HG03045 (cell line): ENCODE measurements at regions not wholly inside any gene's neighbourhood (a gene's known extent, or its start where the extent isn't known, plus 50 kb on each side); places are given as distances from the start of the nearest gene placed in this dataset.

Experiments used
- ATAC-seq: cut with Tn5 transposase; IDR thresholded peaks from one replicate; pipeline ENCODE4 v1.9.1; 2021; ENCODE audit warnings: mild to moderate bottlenecking, moderate library complexity; ENCODE audit not compliant: unreplicated experiment

DNA sequence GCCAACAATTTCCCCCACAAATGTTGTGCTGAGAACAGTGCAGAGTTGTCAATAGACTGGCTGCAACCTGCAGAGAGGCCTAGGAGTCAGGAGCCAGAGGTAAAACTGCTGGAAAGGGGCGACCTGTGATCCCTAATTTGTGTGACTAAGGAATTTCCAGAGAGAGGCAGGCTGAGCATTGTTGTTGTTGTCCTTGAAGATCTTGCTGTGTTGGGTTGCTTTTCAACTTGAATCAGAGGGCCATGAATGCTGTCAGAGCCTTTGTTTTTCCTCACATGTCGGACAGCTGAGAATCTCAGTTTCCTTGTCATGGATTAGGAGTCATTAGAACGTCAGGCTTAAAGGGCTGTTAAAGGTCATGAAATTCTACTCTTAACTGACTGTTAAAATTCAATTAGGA lies 134.6 kb upstream of the ASTN2 start:
- no peak for ATAC-seq

DNA sequence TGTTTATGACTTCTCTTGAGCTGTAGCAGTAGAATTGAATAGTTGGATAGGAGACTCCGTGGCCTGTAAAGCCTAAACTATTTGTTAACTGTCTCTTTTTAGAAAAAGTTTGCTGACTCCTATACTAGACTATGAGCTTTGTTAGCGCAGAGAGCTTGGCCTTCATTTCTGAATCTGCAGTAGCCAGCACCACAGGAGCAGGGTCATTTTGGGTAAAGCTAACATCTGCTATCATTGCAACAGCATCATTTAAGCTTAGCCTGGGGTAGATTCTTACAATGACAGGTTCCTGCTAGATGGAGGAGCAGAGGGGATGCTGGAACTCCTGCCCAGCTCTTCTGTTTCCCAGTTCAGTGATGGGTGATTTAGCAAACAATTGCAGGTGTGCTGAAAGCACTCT lies 133.7 kb upstream of the ASTN2 start:
- ATAC-seq = no peak

DNA sequence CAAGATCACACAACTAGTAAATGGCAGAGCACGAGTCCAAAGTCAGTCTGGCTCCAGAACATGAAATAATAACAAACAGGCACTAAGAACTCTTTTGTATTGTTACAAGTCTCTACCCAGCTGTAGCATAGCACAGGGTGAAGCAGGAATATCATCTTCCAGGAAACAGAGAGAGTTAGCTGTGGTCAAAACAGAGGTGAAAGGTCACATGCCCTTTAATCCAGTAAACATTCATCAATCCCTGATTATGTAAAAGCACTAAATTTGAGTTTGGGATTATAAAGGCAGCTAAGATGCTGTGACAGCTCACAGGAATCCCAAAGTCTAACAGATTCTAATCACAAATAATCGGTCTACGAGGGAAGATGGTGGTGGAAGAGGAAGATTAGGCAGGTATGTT lies 133.0 kb upstream of the ASTN2 start:
- no peak for ATAC-seq

DNA sequence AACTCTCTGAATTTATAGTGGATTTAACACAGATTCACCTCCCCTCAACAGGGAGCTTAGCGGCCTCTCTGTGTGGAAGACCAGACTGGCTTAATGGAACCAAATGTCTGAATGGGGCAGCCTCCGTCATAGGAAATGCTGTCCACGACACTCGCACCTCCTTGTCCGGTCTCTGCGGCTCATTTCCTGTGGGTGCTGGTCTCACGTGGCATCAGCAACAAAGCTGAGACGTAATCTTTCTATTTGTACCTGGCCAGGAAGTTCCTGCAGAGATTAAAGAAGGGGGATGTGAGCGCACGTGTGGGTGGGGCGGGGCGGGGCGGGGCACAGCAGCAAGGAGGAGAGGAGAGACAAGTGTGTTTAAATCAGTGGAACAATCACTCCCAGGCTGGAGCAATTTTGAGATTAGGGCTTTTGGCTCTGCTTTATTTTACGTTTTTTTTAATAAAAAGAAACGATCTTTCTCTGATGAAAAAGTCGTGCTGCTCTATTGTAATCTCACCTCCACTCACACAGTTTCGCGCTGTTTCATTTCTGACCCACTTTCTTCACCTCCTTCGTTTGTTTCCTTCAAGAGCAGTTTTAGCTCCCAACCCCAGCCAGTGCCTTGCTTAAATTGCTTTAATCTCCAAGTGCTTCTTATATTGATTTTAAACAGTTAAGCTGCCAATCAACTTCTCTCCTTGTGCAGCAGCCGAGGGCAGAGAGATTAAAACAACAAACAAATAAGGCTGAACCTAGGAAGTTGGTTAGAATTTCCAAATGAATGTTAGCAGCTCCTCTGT lies 132.2 kb upstream of the ASTN2 start:
- no peak for ATAC-seq

DNA sequence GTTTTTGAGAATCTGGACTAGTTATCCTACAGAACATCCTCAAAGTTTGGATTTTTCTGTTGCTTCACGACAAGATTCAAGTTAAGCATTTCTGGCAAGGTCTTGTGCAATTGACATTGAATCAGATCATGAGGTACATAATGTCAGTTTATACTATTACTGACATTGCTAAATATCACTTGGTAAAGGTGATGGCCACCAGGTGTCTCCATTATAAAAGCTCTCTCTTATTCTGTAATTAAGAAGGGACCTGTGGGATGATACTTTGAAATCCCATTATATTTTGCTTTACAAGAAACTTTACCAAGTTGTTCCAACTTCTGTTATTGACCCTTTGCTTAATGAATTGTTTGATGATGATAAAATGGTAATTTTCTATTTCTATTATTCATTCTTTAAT lies 131.0 kb upstream of the ASTN2 start:
- ATAC-seq = no peak

DNA sequence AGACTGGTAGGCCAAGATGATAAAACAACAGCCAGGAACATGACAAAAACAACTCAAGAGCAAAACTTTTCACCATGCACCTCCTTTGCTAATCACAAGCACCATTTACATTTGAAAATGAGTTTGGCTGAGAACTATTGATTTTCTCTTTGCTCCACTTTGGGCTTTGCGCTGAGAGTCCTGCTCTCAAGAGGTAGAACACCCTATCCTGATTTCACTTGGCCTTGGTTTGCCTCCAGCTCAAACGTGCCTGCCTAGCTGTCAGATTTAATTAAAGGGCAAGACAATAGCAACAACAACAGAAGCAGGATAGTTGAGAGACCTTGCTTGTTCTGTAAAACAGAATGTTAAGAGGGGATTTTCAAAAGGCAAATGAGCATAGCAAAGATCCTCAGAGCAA lies 128.2 kb upstream of the ASTN2 start:
- ATAC-seq = no peak

DNA sequence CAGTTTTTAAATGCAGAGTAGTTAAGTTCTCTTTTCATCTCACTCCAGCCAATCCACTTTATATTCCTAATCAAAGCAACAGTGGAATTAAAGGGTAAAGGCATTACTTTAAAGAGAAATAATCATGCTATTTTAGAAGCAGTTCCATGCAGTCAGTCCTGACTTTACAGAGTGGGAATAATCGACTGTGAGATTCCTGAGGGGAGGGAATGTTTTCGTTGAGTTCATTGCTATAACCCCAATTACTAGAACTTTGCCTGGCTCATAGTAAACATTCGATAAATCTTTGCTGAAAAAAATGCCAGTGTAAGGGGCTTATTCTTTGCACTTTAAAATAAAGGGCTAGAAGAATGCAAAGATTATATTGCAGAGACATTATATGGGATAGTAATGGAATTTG lies 127.2 kb upstream of the ASTN2 start:
- ATAC-seq = no peak

DNA sequence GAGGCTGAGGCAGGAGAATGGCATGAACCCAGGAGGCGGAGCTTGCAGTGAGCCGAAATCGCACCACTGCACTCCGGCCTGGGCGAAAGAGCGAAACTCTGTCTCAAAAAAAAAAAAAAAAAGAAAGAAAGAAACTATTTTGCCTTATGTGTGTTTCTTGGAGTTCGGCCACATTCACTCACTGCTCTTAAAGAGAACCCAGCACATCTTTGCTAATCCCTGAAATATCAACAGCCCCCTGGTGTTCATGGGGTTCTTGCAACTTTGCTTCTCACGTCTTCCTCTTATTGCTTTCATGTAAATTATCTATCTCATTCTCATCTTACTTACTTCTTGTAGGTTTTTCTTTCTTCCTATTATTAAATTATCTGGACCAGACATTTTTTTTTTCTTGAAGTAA lies 126.3 kb upstream of the ASTN2 start:
- ATAC-seq = no peak

DNA sequence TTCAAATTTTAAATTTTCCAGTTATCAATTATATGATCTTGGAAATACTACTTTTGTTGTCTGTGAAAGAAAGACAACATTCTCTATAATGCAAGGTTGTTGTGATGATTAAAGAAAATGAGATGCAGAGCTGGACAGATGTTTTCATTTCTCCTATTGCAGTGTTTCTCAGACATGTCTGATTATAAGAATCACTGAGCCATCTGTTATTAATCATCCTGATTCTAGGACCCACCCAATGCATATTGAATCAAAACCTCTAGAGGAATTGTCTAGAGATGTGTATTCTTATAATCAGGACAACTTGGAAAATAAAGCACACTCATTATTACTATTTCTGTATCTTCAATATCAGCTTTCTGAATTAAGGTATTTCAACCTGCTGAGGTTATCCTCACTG lies 121.1 kb upstream of the ASTN2 start:
- no peak for ATAC-seq

DNA sequence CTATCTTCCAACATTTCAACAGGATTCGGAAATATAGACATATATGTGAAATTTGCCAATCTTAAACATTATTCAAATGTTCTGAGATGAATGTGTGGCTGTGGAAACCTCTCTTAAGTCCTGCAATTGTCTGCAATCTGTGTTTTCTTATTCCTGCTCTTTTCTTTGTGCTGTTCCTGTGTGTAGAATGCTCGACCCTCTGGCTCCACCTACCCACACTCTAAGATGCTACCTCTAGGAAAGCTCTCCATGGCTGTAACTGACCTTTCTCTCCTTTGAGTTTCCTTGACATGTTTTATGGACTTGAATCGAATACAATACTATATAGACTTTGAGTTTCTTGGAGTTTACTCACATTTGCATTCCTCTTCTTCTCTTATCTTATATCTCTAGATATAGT lies 120.6 kb upstream of the ASTN2 start:
- no peak for ATAC-seq

DNA sequence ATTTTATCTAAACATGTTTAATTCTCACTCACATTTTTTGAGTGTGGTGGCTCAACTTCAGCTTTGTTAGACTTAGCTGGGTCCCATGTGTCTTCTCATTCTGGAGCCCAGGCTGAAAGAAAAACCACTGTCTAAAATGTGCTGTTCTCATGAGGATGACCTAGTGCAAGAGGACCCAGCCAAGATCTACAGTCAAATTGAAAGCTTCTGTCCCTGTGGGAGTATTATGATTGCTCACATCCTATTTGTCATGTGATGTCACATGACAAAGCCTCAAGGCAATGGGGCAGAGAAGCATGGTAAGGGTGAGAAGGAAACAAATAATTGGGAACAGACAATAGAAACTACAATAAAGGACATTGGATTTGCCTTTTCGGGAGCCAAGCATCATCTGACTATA lies 113.4 kb upstream of the ASTN2 start:
- no peak for ATAC-seq

DNA sequence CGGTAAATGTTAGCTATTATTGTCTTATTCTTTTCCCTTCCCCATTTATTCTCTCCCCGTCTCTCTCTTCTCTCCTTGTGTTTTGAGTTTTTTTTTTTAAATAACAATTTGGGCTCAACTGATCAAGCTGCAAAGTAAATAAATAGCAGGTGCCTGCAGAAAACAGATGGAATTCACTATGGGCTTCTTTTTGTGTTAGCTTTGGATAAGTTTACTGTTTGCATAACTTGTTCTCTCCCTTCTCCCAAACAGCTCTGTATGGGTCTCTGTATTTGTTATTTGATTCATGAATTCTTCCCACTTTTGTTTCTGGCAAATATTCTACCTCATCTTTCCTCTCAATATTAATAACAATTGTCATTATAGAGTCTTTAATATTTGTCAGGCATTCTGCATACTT lies 111.8 kb upstream of the ASTN2 start:
- ATAC-seq = no peak

DNA sequence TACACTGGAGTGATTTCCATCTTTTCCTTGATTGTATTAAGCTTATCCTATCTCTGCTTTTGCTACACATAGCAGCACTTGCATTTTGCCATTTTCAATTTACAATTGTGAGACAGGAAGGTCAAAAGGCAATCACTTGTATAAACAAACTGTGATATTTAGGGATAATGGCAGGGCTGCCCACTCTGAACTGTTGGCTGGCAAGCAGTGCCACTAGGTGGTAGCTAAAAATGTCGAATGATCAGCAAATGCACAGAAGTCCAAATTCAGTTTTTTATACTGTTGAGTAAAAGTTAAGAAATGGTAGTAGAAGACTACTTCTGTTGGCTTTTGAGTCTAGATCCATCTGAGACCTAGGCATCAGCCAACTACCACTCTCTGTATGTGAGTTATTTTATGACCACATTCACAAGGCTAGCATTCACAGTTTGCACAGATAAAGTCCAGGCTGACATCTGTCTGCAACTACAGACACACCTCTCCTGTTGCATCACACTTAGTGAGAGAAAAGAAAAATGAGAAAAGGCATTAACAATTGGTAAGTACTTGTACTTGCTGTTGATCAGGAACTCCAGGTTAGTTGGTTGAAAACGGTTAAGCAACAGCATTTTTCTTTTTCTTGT lies 108.8 kb upstream of the ASTN2 start:
- no peak for ATAC-seq

DNA sequence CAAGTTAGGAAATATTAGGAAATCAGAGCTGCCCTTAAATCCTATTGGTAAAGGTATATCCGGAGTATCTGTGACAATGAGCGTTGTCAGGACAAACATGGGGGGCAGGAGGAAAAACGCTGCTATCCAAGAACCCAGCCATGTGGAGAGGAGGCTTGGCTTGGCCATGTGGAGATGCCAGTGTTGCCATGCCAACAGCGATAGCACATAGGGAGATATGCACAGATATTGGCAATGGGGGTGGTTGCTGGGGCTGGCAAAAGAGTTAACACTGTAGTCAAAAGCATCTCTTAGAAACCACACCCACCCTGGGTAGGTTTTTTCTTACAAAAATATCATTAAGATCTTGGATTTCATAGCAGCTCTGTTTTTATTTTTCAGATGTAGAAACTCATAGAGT lies 106.4 kb upstream of the ASTN2 start:
- ATAC-seq = no peak

DNA sequence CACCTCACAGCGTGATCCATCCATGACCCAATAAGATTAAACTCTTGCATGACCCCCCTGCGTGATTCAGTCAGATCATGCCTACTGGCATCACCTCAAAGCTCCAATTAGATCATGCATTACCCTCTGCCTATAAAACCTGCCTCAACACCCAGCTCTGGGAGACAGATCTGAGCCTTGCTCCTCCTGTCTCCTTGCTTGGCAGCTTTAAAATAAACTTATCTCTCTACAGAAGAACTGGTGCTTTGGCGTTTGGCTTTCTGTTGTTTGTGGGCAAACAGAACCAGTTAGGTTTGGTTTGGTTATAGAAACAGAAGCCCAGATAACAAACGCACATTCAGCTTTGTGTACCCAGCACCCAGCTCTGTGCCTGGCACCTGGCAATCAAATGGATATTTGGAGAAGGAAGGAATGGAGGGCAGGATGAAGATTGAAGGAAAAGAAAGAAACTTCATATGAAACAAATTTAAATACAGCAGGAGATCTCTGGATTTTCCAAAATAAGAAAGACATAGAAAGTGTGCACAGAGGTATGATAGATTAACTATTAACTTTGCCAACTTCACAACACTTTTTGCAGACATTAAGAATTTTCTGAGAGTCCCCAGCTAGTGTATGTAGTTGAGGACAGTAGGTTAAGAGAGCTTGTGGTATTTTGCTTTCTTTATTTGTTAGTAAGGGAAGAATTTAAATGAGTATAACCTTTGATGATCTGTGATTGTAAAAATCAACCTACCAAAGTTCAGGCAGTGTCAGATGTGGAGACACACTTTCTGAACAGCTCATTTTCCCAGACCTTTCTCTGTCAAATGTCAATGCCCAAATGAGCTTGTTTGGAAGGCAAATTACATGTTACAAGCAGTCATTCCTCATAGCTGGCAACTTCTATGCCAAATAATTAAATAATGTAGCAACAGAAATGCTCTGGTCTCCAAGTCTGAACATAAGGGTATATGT lies 102.1 kb upstream of the ASTN2 start:
- ATAC-seq = no peak

DNA sequence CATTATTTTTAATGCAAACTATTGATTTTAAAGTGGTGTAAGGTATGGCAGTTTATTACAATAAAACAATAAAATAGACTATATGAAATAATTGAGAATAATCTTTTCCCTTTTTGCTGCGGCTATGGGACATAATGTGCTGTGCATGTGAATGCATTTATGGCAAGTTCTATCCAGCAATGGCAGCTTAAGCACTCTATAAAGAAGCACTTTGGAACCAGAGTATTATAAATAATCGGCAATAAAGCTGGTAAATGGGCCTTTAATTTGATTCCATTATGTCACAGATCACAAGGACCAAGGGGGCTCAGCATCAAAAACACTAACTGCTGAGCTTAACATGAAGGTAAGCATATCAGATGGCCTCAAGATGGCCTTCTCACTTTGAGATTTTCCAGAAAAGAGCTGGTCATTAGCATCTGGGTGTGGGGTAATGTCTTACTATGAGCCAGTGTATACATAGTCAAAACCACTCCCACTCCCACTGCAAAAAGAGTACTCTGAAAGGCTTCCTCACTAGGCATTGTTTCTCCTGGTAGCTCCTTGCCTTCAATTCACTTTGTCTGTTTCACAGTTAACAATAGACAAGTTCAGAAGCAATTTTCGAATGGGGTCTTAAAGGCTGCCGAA lies 97.1 kb upstream of the ASTN2 start:
- no peak for ATAC-seq

DNA sequence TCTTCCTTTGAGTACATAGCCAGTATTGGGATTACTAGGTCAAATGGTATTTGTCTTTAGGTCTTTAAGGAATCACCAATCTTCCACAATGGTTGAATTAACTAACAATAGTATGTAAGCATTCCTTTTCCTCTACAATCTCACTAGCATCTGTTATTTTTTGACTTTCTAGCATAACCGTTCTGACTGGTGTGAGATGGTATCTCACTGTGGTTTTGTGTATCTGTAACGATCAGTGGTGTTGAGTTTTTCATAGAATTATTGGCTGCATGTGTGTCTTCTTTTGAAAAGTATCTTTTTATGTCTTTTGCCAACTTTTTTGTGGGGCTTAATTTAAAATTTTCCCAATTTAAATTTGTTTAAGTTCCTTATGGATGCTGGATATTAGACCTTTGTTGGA lies 81.5 kb upstream of the ASTN2 start:
- ATAC-seq = no peak

DNA sequence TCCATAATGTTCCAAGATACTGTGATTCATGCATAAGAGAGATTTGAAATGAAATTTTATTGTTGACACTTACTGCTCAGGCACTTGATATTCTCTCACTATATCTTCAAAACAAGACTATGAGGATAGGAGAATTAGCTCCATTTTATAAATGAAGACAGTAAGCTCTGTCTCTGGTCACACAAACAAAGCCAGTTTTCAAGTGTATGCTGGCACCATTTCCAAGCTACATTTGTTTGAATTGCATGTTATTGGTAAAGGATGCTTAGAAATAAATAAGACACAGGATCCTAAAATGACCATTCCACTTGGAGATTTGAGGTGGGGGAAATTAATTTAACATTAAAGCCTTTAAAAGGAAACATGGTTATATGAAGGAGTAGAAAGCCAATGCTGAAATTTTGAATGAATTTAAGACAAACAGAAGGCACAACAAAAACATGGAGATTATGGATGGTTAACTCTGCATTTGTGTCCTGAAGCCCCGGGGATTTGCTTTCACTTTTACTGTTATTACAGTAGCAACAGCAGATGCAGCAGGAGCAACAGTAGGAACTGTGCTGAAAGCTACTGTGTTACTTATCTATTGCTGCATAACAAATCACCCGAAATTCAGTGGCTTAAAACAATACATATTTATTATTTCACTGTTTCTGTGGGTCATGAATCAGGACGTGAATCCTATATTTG lies 79.7 kb upstream of the ASTN2 start:
- ATAC-seq = no peak

DNA sequence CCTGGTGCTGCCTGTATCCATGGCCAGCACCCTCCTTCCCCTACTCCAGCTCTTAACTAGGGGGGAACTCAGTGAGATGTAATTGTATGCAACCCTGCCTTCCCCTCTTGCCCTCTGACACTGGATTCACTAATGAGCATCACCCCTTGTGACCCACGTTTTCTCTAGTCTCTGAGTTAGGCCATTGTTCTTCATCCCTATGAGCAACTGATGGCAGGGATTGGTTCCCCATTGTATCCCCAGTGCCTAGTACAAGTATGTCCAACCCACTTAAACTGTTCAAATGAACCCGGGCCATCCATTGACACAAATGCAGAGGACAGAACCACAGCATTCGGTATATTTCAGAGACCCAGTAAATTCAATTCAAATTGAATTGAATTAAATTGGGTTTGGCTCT lies 77.6 kb upstream of the ASTN2 start:
- no peak for ATAC-seq

DNA sequence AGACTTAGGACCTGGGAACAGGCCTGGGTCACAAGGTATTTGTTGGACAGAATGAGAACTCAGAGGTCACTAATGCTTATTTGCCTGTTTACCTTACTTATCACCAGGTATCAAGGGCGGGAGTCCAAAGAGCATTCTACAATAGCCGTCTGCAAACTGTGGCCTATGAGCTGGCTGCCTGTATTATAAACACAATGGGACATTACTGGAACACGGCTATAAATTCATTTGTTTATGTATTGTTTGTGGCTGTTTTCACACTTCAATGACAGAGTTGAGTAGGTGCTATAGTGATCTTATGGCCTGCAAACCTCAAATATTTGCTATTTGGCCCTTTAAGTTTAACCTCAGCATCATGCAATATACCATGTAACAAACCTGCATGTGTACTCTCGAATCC lies 76.6 kb upstream of the ASTN2 start:
- no peak for ATAC-seq

DNA sequence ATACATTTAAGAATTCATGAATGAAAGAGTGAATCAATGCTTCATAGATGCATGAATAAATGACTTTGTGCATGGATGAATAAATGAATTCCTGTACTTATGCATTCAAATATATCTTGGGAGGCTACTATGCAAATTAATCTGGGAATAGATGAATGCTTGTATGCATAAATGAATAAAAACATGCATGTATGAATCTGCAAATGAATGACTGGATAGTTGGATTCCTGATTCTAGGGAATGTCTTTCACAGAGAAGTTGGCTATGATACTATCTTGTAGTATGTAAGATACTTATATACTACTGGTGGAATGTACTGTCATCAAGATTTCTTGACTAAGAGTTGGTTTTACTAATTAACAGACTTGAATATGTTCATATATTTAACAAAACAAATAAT lies 75.3 kb upstream of the ASTN2 start:
- no peak for ATAC-seq
